GM12878 (cell line): ENCODE measurements at regions not wholly inside any gene's neighbourhood (a gene's known extent, or its start where the extent isn't known, plus 50 kb on each side); places are given as distances from the start of the nearest gene placed in this dataset.

Source experiments
- ATAC-seq: fragments of 200-7000 bp; cut with Tn5 transposase; 3 replicates; pipeline ENCODE4 v1.9.1; 2020; ENCODE audit warnings: mild to moderate bottlenecking, moderate library complexity
- BruUV-seq: library from RNA; stranded (reverse); fragments of 400-500 nt; replicated peaks from 2 replicates; lab custom pipeline; 2021; lab: Mats Ljungman, UMichigan
- CTCF ChIA-PET: fragments of 300-600 bp; sonication (Branson Sonifier 250); formaldehyde crosslinking; extraction: SDS; loops from one replicate; lab custom pipeline; 2021; ENCODE audit warnings: inconsistent platforms; lab: Yijun Ruan, JAX
- POLR2A ChIA-PET: fragments of 350-600 bp; formaldehyde crosslinking; extraction: SDS; loops from one replicate; lab custom pipeline; 2021; ENCODE audit warnings: inconsistent platforms; lab: Charles Lee
- RAD21 ChIA-PET: fragments of 300-600 bp; sonication (Branson Sonifier 250); formaldehyde crosslinking; loops from one replicate; lab custom pipeline; 2023; ENCODE audit warnings: antibody characterized with exemption; ENCODE audit not compliant: unreplicated experiment; lab: Charles Lee
- SMC1A ChIA-PET: fragments of 300-600 bp; sonication (Branson Sonifier 250); formaldehyde crosslinking; loops from one replicate; lab custom pipeline; 2023; ENCODE audit not compliant: unreplicated experiment, uncharacterized antibody; lab: Charles Lee
- DNase-seq: peaks from one replicate; pipeline ENCODE4 v3.0.0-alpha.2; 2011; ENCODE audit warnings: low read depth, low spot score
- FAIRE-seq: peaks from 3 replicates; lab custom pipeline; 2011; peaks lifted over from hg19 to GRCh38; lab: Jason Lieb, UNC
- H2AFZ ChIP-seq: 2 replicates; pipeline ENCODE4 v1.6.0; 2011; ENCODE audit warnings: low read depth, low read length, control low read depth; ENCODE audit not compliant: control insufficient read depth
- H3K27ac ChIP-seq: 2 replicates; pipeline ENCODE4 v1.5.1; 2011; ENCODE audit warnings: control low read depth; ENCODE audit not compliant: control insufficient read depth, insufficient read depth
- H3K27me3 ChIP-seq, 2 experiments: replicated peaks in 1 of 2; 2 replicates each; pipeline versions ENCODE4 v1.6.0 to v1.6.1; 2011; ENCODE audit warnings: low read length in 1 of 2; ENCODE audit not compliant: control insufficient read depth in 2 of 2, insufficient read depth in 2 of 2
- H3K36me3 ChIP-seq, 2 experiments: 2 replicates each; pipeline ENCODE4 v1.5.1; 2011; ENCODE audit warnings: low read length in 1 of 2; ENCODE audit not compliant: control insufficient read depth in 2 of 2, insufficient read depth in 2 of 2
- H3K4me1 ChIP-seq: 2 replicates; pipeline ENCODE4 v1.6.1; 2011; ENCODE audit warnings: mild to moderate bottlenecking, low read length, moderate library complexity, mixed read lengths; ENCODE audit not compliant: control insufficient read depth, insufficient read depth
- H3K4me2 ChIP-seq: 2 replicates; pipeline ENCODE4 v1.6.0; 2011; ENCODE audit warnings: control low read depth; ENCODE audit not compliant: control insufficient read depth, insufficient read depth
- H3K4me3 ChIP-seq: fragments of 200-600 bp; sonication (generic); 2 replicates; pipeline ENCODE4 v1.5.1; 2016
- H3K79me2 ChIP-seq: 2 replicates; pipeline ENCODE4 v1.6.0; 2011; ENCODE audit warnings: low read length; ENCODE audit not compliant: control insufficient read depth, insufficient read depth
- H3K9ac ChIP-seq: 2 replicates; pipeline ENCODE4 v1.8.0; 2011; ENCODE audit warnings: low read length, control low read depth, mixed read lengths; ENCODE audit not compliant: control insufficient read depth, insufficient read depth
- H3K9me3 ChIP-seq: replicated peaks from 3 replicates; pipeline ENCODE4 v1.5.1; 2011; ENCODE audit warnings: mild to moderate bottlenecking, low read length; ENCODE audit not compliant: control insufficient read depth, insufficient read depth
- H4K20me1 ChIP-seq: 2 replicates; pipeline ENCODE4 v1.6.0; 2011; ENCODE audit not compliant: control insufficient read depth, insufficient read depth
- EED ChIP-seq: sonication (generic); IDR thresholded peaks from 2 replicates; pipeline ENCODE4 v1.6.1; 2016; ENCODE audit warnings: antibody characterized with exemption, low read depth
- ESRRA ChIP-seq: IDR thresholded peaks from 2 replicates; pipeline ENCODE4 v1.6.1; 2012; ENCODE audit warnings: mild to moderate bottlenecking, low read length, improper control_type of control experiment
- FOXK2 ChIP-seq: fragments of 450-650 bp; IDR thresholded peaks from 2 replicates; pipeline ENCODE4 v1.6.1; 2017; ENCODE audit warnings: mild to moderate bottlenecking, moderate library complexity
- MEF2A ChIP-seq: IDR thresholded peaks from 2 replicates; pipeline ENCODE4 v1.6.1; 2011; ENCODE audit warnings: low read depth, mild to moderate bottlenecking, low read length, moderate library complexity; ENCODE audit not compliant: insufficient read depth
- MTA2 ChIP-seq: fragments of 450-650 bp; IDR thresholded peaks from 2 replicates; pipeline ENCODE4 v1.6.1; 2016; ENCODE audit warnings: low read depth, mild to moderate bottlenecking, moderate library complexity
- NBN ChIP-seq: fragments of 450-650 bp; IDR thresholded peaks from 2 replicates; pipeline ENCODE4 v1.6.1; 2016
- SKIL ChIP-seq: fragments of 450-650 bp; IDR thresholded peaks from 2 replicates; pipeline ENCODE4 v1.6.1; 2017; ENCODE audit warnings: mild to moderate bottlenecking, low read depth, inconsistent platforms; ENCODE audit not compliant: poor library complexity, severe bottlenecking
- SRF ChIP-seq, 2 experiments: IDR thresholded peaks; 2 replicates each; pipeline ENCODE4 v1.6.1; 2011; ENCODE audit warnings: low read depth in 2 of 2, low read length in 2 of 2, mild to moderate bottlenecking in 1 of 2, moderate library complexity in 1 of 2
- ZNF207 ChIP-seq: fragments of 450-650 bp; IDR thresholded peaks from 2 replicates; pipeline ENCODE4 v1.6.1; 2014; ENCODE audit warnings: antibody characterized with exemption, mild to moderate bottlenecking, borderline replicate concordance
- WGBS: methylation state at CpG from one replicate; pipeline ENCODE4 v1.1.6; 2016; ENCODE audit warnings: low lambda C conversion rate; ENCODE audit not compliant: insufficient replicate concordance, insufficient coverage; ENCODE audit errors: missing lambda C conversion rate; 5-methylcytosine and 5-hydroxymethylcytosine counted together
- in situ Hi-C: fragments of 300-500 bp; cut with MboI; formaldehyde crosslinking; loops from 9 replicates; pipeline ENCODE4 v1.14.3; 2018; ENCODE audit warnings: mixed read lengths
- intact Hi-C: fragments of 100-400 bp; cut with micrococcal nuclease; formaldehyde crosslinking; loops from one replicate; pipeline ENCODE4 v1.14.2; 2022; ENCODE audit not compliant: unreplicated experiment
- TF ChIP-seq, protein P1 (sequence below): fragments of 450-650 bp; IDR thresholded peaks from 2 replicates; pipeline ENCODE4 v1.6.1; 2016; ENCODE audit warnings: mild to moderate bottlenecking
- TF ChIP-seq, protein P2 (sequence below): fragments of 450-650 bp; formaldehyde crosslinking; IDR thresholded peaks from 2 replicates; pipeline ENCODE4 v1.4.0; 2020; ENCODE audit warnings: mild to moderate bottlenecking, moderate library complexity

DNA sequence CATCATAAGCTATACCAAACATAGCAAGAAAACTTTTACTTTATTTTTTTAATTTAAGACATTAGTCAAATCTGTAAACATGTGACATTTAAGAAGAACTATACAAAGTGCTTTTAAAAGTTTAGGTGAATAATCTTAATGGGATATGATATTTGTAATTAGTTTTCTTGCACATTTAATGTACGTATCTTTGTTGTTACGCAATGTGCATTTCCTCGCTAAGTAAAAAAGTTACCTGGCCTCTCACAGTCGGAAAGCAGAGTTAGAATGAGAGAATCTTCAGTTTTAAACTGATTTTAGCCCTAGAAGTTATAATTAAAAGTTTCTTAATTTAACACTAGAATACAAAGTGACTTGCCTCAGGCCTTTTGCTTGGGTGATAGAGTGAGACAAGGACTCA, 589.8 kb downstream of the DMRTA1 start:
- Histone ChIP-seq H3K4me1 (no peaks in the 10 kb centered on the region), H2AFZ (no peak overlapping the region), H3K27me3 (no peaks in the 10 kb centered on the region), H3K9me3 (no peaks in the 10 kb centered on the region), H4K20me1 (no peaks in the 10 kb centered on the region), H3K9ac (no peak overlapping the region), H3K4me2 (no peak overlapping the region), H3K4me3 (no peak overlapping the region), H3K36me3 (no peaks in the 10 kb centered on the region), H3K79me2 (no peaks in the 10 kb centered on the region)
- DNase-seq: no peak
- WGBS: 51% methylated on average over 4 of the region's 4 CpGs
- ATAC-seq: no peak
- FAIRE-seq: no peak
- in situ Hi-C loops: no loop called here
- BruUV-seq: no TSS peak
- ChIA-PET POLR2A (no interaction called here), SMC1A (no interaction called here), CTCF (no interaction called here), RAD21 (no interaction called here)
- TF ChIP-seq, protein P1, sequence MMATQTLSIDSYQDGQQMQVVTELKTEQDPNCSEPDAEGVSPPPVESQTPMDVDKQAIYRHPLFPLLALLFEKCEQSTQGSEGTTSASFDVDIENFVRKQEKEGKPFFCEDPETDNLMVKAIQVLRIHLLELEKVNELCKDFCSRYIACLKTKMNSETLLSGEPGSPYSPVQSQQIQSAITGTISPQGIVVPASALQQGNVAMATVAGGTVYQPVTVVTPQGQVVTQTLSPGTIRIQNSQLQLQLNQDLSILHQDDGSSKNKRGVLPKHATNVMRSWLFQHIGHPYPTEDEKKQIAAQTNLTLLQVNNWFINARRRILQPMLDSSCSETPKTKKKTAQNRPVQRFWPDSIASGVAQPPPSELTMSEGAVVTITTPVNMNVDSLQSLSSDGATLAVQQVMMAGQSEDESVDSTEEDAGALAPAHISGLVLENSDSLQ: no peak
- TF ChIP-seq, all 136 proteins: peak for 0
- H3K27ac ChIP-seq: no peak overlapping the region
- intact Hi-C loops: no loop called here

DNA sequence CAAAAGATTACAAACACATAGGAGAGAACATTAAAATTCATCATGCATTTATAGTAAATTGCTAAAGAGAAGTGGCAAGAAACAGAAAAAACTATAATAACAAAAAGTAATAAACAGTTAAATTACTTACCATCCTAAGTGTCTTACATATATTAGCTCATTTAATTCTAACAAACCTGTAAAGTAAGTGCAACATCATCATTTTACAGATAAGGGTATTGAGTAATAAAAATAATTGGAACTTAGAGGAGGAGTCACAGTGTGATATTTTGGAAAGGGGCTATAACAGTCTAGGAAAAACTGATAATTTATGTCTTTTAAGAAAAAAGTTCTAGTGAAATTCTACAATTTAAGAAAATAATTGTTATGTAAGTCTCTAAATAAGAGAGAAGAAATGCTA, 592.8 kb downstream of the DMRTA1 start:
- Histone ChIP-seq H3K27ac (no peak overlapping the region), H3K79me2 (no peaks in the 10 kb centered on the region), H3K9me3 (no peaks in the 10 kb centered on the region), H4K20me1 (no peaks in the 10 kb centered on the region), H2AFZ (no peak overlapping the region), H3K27me3 (no peaks in the 10 kb centered on the region), H3K9ac (no peak overlapping the region), H3K4me3 (no peak overlapping the region), H3K36me3 (no peaks in the 10 kb centered on the region), H3K4me2 (no peak overlapping the region), H3K4me1 (no peaks in the 10 kb centered on the region)
- ChIA-PET POLR2A (no interaction called here), SMC1A (interaction anchor here (1.2 kb wide), 1 partner anchor 24 kb away, joined by 3 read pairs; no protein-coding TSS in a partner anchor), CTCF (no interaction called here), RAD21 (no interaction called here)
- in situ Hi-C loops (no loop called here), intact Hi-C loops (no loop called here)
- BruUV-seq: no TSS peak
- no peak for DNase-seq
- no peak for ATAC-seq
- FAIRE-seq: no peak
- TF ChIP-seq SKIL: no peak
- TF ChIP-seq ZNF207: no peak
- TF ChIP-seq ESRRA: no peak
- no peak for TF ChIP-seq MEF2A
- no peak for TF ChIP-seq FOXK2
- no peak for TF ChIP-seq SRF (IDR thresholded peaks at IDR 0.05; ENCODE audit: low read depth in 2 of 2, low read length in 2 of 2)
- TF ChIP-seq, protein P2, sequence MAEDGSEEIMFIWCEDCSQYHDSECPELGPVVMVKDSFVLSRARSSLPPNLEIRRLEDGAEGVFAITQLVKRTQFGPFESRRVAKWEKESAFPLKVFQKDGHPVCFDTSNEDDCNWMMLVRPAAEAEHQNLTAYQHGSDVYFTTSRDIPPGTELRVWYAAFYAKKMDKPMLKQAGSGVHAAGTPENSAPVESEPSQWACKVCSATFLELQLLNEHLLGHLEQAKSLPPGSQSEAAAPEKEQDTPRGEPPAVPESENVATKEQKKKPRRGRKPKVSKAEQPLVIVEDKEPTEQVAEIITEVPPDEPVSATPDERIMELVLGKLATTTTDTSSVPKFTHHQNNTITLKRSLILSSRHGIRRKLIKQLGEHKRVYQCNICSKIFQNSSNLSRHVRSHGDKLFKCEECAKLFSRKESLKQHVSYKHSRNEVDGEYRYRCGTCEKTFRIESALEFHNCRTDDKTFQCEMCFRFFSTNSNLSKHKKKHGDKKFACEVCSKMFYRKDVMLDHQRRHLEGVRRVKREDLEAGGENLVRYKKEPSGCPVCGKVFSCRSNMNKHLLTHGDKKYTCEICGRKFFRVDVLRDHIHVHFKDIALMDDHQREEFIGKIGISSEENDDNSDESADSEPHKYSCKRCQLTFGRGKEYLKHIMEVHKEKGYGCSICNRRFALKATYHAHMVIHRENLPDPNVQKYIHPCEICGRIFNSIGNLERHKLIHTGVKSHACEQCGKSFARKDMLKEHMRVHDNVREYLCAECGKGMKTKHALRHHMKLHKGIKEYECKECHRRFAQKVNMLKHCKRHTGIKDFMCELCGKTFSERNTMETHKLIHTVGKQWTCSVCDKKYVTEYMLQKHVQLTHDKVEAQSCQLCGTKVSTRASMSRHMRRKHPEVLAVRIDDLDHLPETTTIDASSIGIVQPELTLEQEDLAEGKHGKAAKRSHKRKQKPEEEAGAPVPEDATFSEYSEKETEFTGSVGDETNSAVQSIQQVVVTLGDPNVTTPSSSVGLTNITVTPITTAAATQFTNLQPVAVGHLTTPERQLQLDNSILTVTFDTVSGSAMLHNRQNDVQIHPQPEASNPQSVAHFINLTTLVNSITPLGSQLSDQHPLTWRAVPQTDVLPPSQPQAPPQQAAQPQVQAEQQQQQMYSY (CRISPR knock-in tag): no peak
- TF ChIP-seq NBN: no peak
- TF ChIP-seq EED: no peak
- no peak for TF ChIP-seq MTA2
